ENCODE measurements at regions not wholly inside any gene's neighbourhood (a gene's known extent, or its start where the extent isn't known, plus 50 kb on each side); places are given as distances from the start of the nearest gene placed in this dataset.

DNA sequence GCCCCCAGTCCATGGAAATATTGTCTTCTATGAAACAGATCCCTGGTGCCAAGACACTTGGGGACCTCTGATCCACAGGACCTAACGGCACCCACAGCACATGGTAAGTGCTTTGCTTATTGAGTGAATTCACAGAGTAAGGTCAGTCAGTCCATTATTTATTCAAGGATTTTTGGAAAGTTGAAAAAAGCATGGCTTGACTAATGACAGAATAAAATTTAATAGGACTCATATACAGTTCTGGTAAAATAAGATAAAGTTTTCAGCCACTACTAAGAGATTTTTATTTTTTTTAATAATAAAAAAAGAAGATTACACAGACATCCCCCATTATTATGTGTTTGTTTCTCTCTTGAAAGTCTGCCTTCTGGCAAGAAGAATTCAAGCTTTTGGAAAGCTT is 490.6 kb upstream of the HS3ST1 start:
- DNase-seq: no peak
- no peak overlapping the region for H3K27ac ChIP-seq (ENCODE audit: low read depth, low read length)
- no peak overlapping the region for H3K27ac Mint-ChIP-seq
- no peaks in the 10 kb centered on the region for H3K27me3 ChIP-seq (ENCODE audit: control insufficient read depth, insufficient read depth, low read length, poor library complexity, severe bottlenecking)
- H3K9me3 ChIP-seq (ENCODE audit: control insufficient read depth, low read length): no peaks in the 10 kb centered on the region
- H3K9me3 Mint-ChIP-seq: peaks cover 30% of the 10 kb centered on the region
- H3K4me3 ChIP-seq (ENCODE audit: low read length): no peak overlapping the region
- H3K9ac ChIP-seq (ENCODE audit: extremely low read depth, low read length, poor library complexity, severe bottlenecking): no peak overlapping the region
- H3K4me1 Mint-ChIP-seq: no peaks in the 10 kb centered on the region
- H3K36me3 ChIP-seq (ENCODE audit: control insufficient read depth, insufficient read depth, low read length): no peaks in the 10 kb centered on the region
- no peaks in the 10 kb centered on the region for H3K27me3 Mint-ChIP-seq (ENCODE audit: insufficient read depth)
- TF ChIP-seq, protein P1, sequence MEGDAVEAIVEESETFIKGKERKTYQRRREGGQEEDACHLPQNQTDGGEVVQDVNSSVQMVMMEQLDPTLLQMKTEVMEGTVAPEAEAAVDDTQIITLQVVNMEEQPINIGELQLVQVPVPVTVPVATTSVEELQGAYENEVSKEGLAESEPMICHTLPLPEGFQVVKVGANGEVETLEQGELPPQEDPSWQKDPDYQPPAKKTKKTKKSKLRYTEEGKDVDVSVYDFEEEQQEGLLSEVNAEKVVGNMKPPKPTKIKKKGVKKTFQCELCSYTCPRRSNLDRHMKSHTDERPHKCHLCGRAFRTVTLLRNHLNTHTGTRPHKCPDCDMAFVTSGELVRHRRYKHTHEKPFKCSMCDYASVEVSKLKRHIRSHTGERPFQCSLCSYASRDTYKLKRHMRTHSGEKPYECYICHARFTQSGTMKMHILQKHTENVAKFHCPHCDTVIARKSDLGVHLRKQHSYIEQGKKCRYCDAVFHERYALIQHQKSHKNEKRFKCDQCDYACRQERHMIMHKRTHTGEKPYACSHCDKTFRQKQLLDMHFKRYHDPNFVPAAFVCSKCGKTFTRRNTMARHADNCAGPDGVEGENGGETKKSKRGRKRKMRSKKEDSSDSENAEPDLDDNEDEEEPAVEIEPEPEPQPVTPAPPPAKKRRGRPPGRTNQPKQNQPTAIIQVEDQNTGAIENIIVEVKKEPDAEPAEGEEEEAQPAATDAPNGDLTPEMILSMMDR (conservative IDR thresholded peaks at IDR 0.05): no peak
- 97% methylated on average over 1 of the region's 1 CpG; no CpG with 5 or more reads in 1 of the 2 experiments for WGBS, 2 experiments (ENCODE audit: insufficient coverage in 1 of 2, insufficient read length in 1 of 2)
- H3K36me3 Mint-ChIP-seq (ENCODE audit: low read depth): peaks cover 3% of the 10 kb centered on the region
- H3K4me1 ChIP-seq (ENCODE audit: control insufficient read depth, insufficient read depth, low read length): no peaks in the 10 kb centered on the region
- H3K4me3 Mint-ChIP-seq: no peak overlapping the region

GRCh38 chr4:11914406-11914805 is 485.7 kb upstream of the HS3ST1 start:
- DNase-seq: peak; percentile 49
- H3K4me3 ChIP-seq (ENCODE audit: low read length): no peak overlapping the region

GRCh38 chr4:11912886-11913285 is 484.2 kb upstream of the HS3ST1 start:
- Mint-ChIP-seq H3K9me3 (peaks cover 5% of the 10 kb centered on the region), H3K27me3 (ENCODE audit: insufficient read depth) (no peaks in the 10 kb centered on the region), H3K4me3 (no peak overlapping the region), H3K27ac (no peak overlapping the region), H3K4me1 (peaks cover 2% of the 10 kb centered on the region), H3K36me3 (ENCODE audit: low read depth) (no peaks in the 10 kb centered on the region)
- H3K9ac ChIP-seq (ENCODE audit: extremely low read depth, low read length, poor library complexity, severe bottlenecking): no peak overlapping the region
- no peak for DNase-seq
- no peaks in the 10 kb centered on the region for H3K36me3 ChIP-seq (ENCODE audit: control insufficient read depth, insufficient read depth, low read length)
- H3K4me3 ChIP-seq (ENCODE audit: low read length): no peak overlapping the region
- TF ChIP-seq, protein P1 (conservative IDR thresholded peaks at IDR 0.05): no peak
- H3K27me3 ChIP-seq (ENCODE audit: control insufficient read depth, insufficient read depth, low read length, poor library complexity, severe bottlenecking): no peaks in the 10 kb centered on the region
- no peaks in the 10 kb centered on the region for H3K4me1 ChIP-seq (ENCODE audit: control insufficient read depth, insufficient read depth, low read length)
- H3K9me3 ChIP-seq (ENCODE audit: control insufficient read depth, low read length): no peaks in the 10 kb centered on the region
- no peak overlapping the region for H3K27ac ChIP-seq (ENCODE audit: low read depth, low read length)

More at GRCh38 chr4:11914406-11914805, 485.7 kb upstream of the HS3ST1 start:
- peak overlapping the region; percentile 68 for H3K27ac ChIP-seq (ENCODE audit: low read depth, low read length)
- H3K9me3 ChIP-seq (ENCODE audit: control insufficient read depth, low read length): no peaks in the 10 kb centered on the region
- no peaks in the 10 kb centered on the region for H3K36me3 Mint-ChIP-seq (ENCODE audit: low read depth)
- H3K27me3 Mint-ChIP-seq (ENCODE audit: insufficient read depth): no peaks in the 10 kb centered on the region
- TF ChIP-seq, protein P1 (conservative IDR thresholded peaks at IDR 0.05): no peak
- peak overlapping the region; percentile 35 for H3K9ac ChIP-seq (ENCODE audit: extremely low read depth, low read length, poor library complexity, severe bottlenecking)
- peaks cover 15% of the 10 kb centered on the region for H3K9me3 Mint-ChIP-seq
- 7% methylated on average over 1 of the region's 1 CpG; no CpG with 5 or more reads in 1 of the 2 experiments for WGBS, 2 experiments (ENCODE audit: insufficient coverage in 1 of 2, insufficient read length in 1 of 2)
- no peak overlapping the region for H3K4me3 Mint-ChIP-seq
- no peaks in the 10 kb centered on the region for H3K4me1 Mint-ChIP-seq
- H3K27ac Mint-ChIP-seq: no peak overlapping the region
- H3K4me1 ChIP-seq (ENCODE audit: control insufficient read depth, insufficient read depth, low read length): no peaks in the 10 kb centered on the region
- H3K36me3 ChIP-seq (ENCODE audit: control insufficient read depth, insufficient read depth, low read length): no peaks in the 10 kb centered on the region
- H3K27me3 ChIP-seq (ENCODE audit: control insufficient read depth, insufficient read depth, low read length, poor library complexity, severe bottlenecking): no peaks in the 10 kb centered on the region
